ENCODE measurements at regions not wholly inside any gene's neighbourhood (a gene's known extent, or its start where the extent isn't known, plus 50 kb on each side); places are given as distances from the start of the nearest gene placed in this dataset.

GRCh38 chr3:70606018-70606417 is 293.6 kb upstream of the MDFIC2 start:
- TF ChIP-seq, protein P1, sequence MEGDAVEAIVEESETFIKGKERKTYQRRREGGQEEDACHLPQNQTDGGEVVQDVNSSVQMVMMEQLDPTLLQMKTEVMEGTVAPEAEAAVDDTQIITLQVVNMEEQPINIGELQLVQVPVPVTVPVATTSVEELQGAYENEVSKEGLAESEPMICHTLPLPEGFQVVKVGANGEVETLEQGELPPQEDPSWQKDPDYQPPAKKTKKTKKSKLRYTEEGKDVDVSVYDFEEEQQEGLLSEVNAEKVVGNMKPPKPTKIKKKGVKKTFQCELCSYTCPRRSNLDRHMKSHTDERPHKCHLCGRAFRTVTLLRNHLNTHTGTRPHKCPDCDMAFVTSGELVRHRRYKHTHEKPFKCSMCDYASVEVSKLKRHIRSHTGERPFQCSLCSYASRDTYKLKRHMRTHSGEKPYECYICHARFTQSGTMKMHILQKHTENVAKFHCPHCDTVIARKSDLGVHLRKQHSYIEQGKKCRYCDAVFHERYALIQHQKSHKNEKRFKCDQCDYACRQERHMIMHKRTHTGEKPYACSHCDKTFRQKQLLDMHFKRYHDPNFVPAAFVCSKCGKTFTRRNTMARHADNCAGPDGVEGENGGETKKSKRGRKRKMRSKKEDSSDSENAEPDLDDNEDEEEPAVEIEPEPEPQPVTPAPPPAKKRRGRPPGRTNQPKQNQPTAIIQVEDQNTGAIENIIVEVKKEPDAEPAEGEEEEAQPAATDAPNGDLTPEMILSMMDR (IDR thresholded peaks at IDR 0.05 in 4 of 5, conservative IDR thresholded peaks at IDR 0.05 in 1 of 5) = no peak
- no peak for TF ChIP-seq POLR2A (IDR thresholded peaks at IDR 0.05)

Data from gastrocnemius medialis (tissue), 4 donors.